PC-9 (cell line): ENCODE measurements at regions not wholly inside any gene's neighbourhood (a gene's known extent, or its start where the extent isn't known, plus 50 kb on each side); places are given as distances from the start of the nearest gene placed in this dataset.
"Not testable (repeated sequence)": the region's sequence is repeated elsewhere in the genome, so short reads cannot be mapped to it uniquely, and the experiment has no call there.

ENCODE experiments used
- CTCF ChIP-seq: fragments of 200-600 bp; sonication (generic); conservative IDR thresholded peaks from 2 replicates; pipeline ENCODE4 v1.6.1; 2017; ENCODE audit warnings: mixed run types, antibody characterized with exemption, mild to moderate bottlenecking, moderate library complexity
- EZH2 ChIP-seq: fragments of 200-600 bp; sonication (generic); IDR thresholded peaks from 2 replicates; pipeline ENCODE4 v1.8.0; 2017; ENCODE audit warnings: antibody characterized with exemption, low read depth

GRCh38 chr1:143644035-143644434 lies 327.8 kb downstream of the FAM72C start:
- not testable (repeated sequence) for TF ChIP-seq CTCF, EZH2
